Testis (tissue), 2 donors: ENCODE measurements at regions not wholly inside any gene's neighbourhood (a gene's known extent, or its start where the extent isn't known, plus 50 kb on each side); places are given as distances from the start of the nearest gene placed in this dataset.

Source experiments
- DNase-seq: peaks from one replicate; pipeline ENCODE4 v3.0.0-alpha.2; 2019
- H3K27ac ChIP-seq, 2 donors: fragments of 200-600 bp; sonication (generic); one replicate each; pipeline ENCODE4 v1.5.1; 2019
- H3K27me3 ChIP-seq: fragments of 200-600 bp; sonication (generic); one replicate; pipeline ENCODE4 v1.5.1; 2019
- H3K36me3 ChIP-seq: fragments of 200-600 bp; sonication (generic); one replicate; pipeline ENCODE4 v1.5.1; 2017; ENCODE audit warnings: low read depth; ENCODE audit errors: missing control alignments
- H3K4me1 ChIP-seq: fragments of 200-600 bp; sonication (generic); one replicate; pipeline ENCODE4 v1.5.1; 2019
- H3K4me3 ChIP-seq, 2 donors: fragments of 200-600 bp; sonication (generic); one replicate each; pipeline ENCODE4 v1.5.1; 2017 to 2019
- H3K9me3 ChIP-seq: fragments of 200-600 bp; sonication (generic); one replicate; pipeline ENCODE4 v1.5.1; 2017
- CTCF ChIP-seq, 3 experiments: fragments of 450-650 bp in 2 of 3; fragments of 200-600 bp in 1 of 3; sonication (generic) in 1 of 3; IDR thresholded peaks; one replicate each; pipeline ENCODE4 v1.5.1; 2016 to 2019; ENCODE audit warnings: antibody characterized with exemption in 3 of 3, mild to moderate bottlenecking in 2 of 3, moderate library complexity in 1 of 3
- POLR2A ChIP-seq: fragments of 450-650 bp; IDR thresholded peaks from one replicate; pipeline ENCODE4 v1.6.1; 2017; ENCODE audit warnings: antibody characterized with exemption, mild to moderate bottlenecking, moderate library complexity
- WGBS, 2 donors: methylation state at CpG; one replicate each; pipeline ENCODE4 v1.1.5; 2018; 5-methylcytosine and 5-hydroxymethylcytosine counted together
- intact Hi-C: fragments of 100-400 bp; cut with DNase I; formaldehyde crosslinking; loops from one replicate; pipeline ENCODE4 v1.15.1; 2023; ENCODE audit warnings: low total_unique reads

GRCh38 chr6:147709396-147710272, 201.1 kb downstream of the SAMD5 start:
- Histone ChIP-seq H3K36me3 (no peaks in the 10 kb centered on the region), H3K4me1 (peaks cover 3% of the 10 kb centered on the region), H3K27me3 (no peaks in the 10 kb centered on the region), H3K9me3 (no peaks in the 10 kb centered on the region), H3K4me3 (no peak overlapping the region), H3K27ac (no peak overlapping the region)
- WGBS, 2 donors, result 73 to 82% methylated on average over 6 of the region's 6 CpGs
- no peak for DNase-seq
- intact Hi-C loops, result no loop called here
- TF ChIP-seq CTCF (IDR thresholded peaks at IDR 0.05), result no peak
- no peak for TF ChIP-seq POLR2A

- DNase-seq, result no peak
- TF ChIP-seq POLR2A (no peak), CTCF (IDR thresholded peaks at IDR 0.05) (no peak)
- intact Hi-C loops, result no loop called here
- Histone ChIP-seq H3K4me1 (peaks cover 3% of the 10 kb centered on the region), H3K27me3 (no peaks in the 10 kb centered on the region), H3K36me3 (no peaks in the 10 kb centered on the region), H3K4me3 (no peak overlapping the region), H3K27ac (no peak overlapping the region), H3K9me3 (no peaks in the 10 kb centered on the region)
- 72 to 81% methylated on average over 2 of the region's 2 CpGs for WGBS, 2 donors
These were observed 202.4 kb downstream of the SAMD5 start for GRCh38 chr6:147710890-147711289.

DNA sequence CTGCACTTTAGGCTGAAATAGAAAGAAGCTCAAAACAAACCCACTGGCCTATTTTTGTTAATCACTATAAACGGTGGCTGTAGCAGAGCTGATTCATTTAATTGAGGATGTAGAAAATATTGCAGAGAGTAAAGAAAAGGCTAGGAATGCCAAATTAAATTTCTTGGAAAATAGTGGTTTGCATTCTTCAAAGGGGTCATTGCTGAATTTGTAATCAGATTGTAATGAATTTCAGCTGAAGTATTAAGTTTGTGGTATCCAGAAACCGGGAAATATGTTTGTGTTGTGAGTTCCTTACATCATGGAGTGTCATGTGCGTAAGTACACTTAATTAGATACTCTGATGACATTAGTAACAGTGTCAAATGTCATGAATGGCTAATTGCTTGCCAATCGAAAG, 203.0 kb downstream of the SAMD5 start:
- H3K9me3 ChIP-seq, result no peaks in the 10 kb centered on the region
- WGBS, 2 donors, result 72 to 81% methylated on average over 4 of the region's 4 CpGs

DNA sequence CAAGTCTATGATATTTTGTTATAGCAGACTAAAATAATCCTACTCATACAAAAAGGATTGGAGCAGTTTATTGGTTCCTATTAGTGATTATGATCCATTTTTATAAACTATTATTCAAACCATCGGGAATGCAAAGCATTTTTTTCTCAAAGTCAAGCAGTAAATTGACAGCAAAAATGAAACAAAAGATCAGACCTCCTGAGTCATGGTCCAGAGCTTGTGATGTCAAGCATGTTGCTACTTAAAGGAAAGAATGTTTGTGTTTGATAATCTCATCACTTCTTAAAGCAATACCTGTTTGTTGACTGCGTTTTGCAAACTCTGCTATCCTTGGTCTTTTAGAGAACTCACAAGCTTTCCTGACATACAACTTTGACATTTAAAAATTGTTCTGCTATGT, 204.4 kb downstream of the SAMD5 start:
- Histone ChIP-seq H3K4me3 (no peak overlapping the region), H3K4me1 (peaks cover 3% of the 10 kb centered on the region), H3K36me3 (no peaks in the 10 kb centered on the region), H3K27ac (no peak overlapping the region), H3K9me3 (no peaks in the 10 kb centered on the region), H3K27me3 (no peaks in the 10 kb centered on the region)
- intact Hi-C loops, result no loop called here
- TF ChIP-seq POLR2A, result no peak
- TF ChIP-seq CTCF (IDR thresholded peaks at IDR 0.05), result no peak
- no peak for DNase-seq
- 75 to 90% methylated on average over 2 of the region's 2 CpGs for WGBS, 2 donors

More for the DNA sequence above, 203.0 kb downstream of the SAMD5 start:
- intact Hi-C loops, result no loop called here
- Histone ChIP-seq H3K4me3 (no peak overlapping the region), H3K4me1 (peaks cover 3% of the 10 kb centered on the region), H3K27me3 (no peaks in the 10 kb centered on the region), H3K36me3 (no peaks in the 10 kb centered on the region), H3K27ac (no peak overlapping the region)
- DNase-seq, result no peak
- TF ChIP-seq CTCF (IDR thresholded peaks at IDR 0.05), result no peak
- no peak for TF ChIP-seq POLR2A

DNA sequence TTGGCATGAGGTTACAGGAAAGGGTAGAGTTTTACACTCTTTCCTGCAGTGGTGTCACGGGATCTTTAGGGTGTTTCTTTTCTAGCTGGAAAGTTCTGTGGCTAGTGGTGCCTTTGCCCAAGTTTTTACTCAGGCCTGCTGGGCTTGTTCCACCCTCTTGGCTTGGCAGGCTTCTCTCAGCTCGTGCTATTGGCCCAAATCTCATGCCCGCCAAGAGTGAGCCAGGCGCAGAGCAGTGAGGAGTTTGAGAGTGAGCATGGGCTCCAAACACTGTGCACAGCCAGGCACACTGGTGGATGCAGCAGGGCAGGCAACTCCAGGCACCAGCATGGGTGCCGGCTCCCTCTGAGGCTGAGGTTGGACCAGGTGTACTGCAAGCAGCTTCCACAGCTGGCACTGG, 206.5 kb downstream of the SAMD5 start:
- Histone ChIP-seq H3K27ac (no peak overlapping the region), H3K27me3 (no peaks in the 10 kb centered on the region), H3K4me1 (no peaks in the 10 kb centered on the region), H3K9me3 (no peaks in the 10 kb centered on the region), H3K36me3 (no peaks in the 10 kb centered on the region), H3K4me3 (no peak overlapping the region)
- DNase-seq, result no peak
- WGBS, 2 donors, result 86 to 90% methylated on average over 4 to 5 of the region's 5 CpGs
- TF ChIP-seq CTCF (IDR thresholded peaks at IDR 0.05) (no peak), POLR2A (no peak)
- intact Hi-C loops, result no loop called here
